Hematopoietic multipotent progenitor cell treated with erythropoietin and hydrocortisone succinate and interleukin-3 and kit ligand, for 4 days (in vitro differentiated cells): ENCODE measurements at regions not wholly inside any gene's neighbourhood (a gene's known extent, or its start where the extent isn't known, plus 50 kb on each side); places are given as distances from the start of the nearest gene placed in this dataset.

ENCODE experiments used
- DNase-seq: peaks from one replicate; pipeline ENCODE4 v3.0.0-alpha.2; 2015

DNA sequence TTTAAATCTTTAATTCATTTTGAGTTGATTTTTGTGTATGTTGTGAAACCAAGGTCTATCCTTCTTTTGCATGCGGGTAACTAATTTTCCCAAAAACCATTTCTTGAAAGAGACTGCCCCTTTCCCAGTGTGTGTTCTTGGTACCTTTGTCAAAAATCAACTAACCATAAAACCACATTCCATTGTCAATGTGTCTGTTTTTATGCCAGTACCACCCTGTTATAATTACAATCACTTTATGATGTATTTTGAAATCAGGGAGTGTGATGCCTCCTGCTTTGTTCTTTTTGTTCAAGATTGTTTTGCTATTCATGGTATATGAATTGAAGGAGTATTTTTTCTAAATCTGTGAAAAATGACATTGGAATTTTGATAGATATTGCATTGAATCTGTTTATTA, 689.6 kb downstream of the TSN start:
- DNase-seq: no peak

DNA sequence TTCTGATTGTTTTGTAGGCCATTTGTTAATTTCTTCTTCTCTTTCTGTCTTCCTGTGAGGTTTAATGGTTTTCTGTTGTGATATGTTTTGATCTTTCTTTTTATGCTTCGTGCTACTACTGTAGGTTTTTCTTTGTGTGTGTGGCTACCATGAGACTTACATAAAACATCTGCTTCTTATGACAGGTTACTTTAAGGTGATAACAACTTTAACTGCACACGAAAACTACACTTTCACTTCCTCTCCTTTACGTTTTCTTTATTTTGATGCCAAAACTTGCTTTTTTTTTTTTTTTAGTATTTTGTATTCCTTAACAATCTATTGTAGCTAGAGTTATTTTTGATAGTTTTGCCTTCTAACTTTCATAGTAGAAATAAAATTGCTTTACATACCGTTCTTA, 691.3 kb downstream of the TSN start:
- no peak for DNase-seq

DNA sequence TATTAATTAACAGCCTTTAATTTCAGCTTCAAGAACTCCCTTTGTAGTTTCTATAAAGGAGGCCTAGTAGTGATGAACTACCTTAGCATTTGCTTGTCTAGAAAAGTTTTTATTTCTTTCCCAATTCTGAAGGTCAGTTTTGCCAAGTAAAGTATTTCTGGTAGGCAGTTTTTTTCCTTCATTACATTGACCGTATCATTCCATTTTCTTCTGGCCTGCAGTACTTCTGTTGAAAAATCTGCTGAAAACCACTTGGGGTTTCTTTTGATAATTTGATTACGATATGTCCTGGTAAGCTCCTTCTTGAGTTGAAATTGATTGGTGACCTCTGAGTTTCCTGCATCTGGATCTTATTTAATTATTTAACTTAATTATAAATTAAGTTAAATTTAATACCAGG, 691.8 kb downstream of the TSN start:
- DNase-seq: no peak

GRCh38 chr2:122451040-122451439, 695.6 kb downstream of the TSN start:
- DNase-seq: peak; percentile 73

- no peak for DNase-seq
These were observed 696.2 kb downstream of the TSN start for GRCh38 chr2:122451697-122452096.

- DNase-seq: no peak
These were observed 713.7 kb downstream of the TSN start for GRCh38 chr2:122469147-122469546.

DNA sequence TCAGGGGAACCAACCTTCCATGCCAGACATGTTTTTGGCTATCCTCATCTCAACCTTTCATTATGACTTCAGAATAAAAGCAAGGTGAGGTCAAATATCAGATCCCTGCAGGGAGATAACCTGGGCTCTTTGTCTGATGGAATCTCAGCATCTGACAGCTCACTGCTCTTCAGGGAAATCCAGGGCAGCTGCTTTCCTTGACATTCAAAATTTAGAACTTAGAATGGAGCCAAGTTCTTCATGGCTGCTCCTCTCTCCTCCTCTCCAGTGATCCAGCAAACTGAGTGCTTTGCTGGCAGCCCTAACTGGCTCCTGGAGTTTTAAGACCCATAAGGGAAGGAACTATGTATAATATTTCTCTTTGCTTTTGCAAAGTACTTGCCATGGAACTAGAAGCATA, 716.3 kb downstream of the TSN start:
- no peak for DNase-seq

- DNase-seq: no peak
These were observed 722.7 kb downstream of the TSN start for GRCh38 chr2:122478117-122478516.

- no peak for DNase-seq
These were observed 723.3 kb downstream of the TSN start for GRCh38 chr2:122478771-122479170.

DNA sequence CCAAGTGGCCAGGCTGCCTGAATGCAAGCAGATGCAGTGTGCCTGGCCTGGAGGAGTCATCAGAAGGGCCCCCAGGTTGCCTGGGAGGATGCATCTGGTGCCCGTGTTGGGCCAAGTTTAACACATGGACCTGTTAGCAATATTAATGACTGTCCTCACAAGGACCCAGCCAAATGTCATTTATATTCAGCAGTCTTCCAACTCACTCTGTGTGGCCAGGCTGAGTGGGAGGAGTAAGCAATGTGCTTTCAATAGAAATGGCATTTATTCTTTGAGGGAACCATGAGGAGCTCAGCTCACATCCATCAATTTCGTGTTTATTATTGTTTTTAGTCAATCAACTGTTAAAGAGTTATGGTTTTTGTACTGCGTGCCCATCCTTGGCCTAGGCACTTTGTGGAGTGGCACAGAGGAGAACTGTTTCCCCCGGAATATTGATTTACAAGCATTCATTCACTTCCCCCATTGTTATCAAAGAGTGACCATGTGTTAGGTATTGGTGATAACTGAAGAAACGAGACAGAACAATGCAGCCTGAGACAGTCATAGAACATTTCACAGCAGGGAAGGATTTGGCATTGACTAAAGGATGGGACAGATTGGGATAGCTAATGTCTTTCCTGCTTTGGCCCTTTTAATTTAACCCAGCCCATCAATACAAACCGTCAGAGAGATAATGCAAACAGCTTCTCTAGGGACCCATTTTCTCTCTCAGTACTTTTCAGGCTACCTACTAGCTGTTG, 725.2 kb downstream of the TSN start:
- no peak for DNase-seq

GRCh38 chr2:122481244-122481622, 725.8 kb downstream of the TSN start:
- peak; percentile 2 for DNase-seq

DNA sequence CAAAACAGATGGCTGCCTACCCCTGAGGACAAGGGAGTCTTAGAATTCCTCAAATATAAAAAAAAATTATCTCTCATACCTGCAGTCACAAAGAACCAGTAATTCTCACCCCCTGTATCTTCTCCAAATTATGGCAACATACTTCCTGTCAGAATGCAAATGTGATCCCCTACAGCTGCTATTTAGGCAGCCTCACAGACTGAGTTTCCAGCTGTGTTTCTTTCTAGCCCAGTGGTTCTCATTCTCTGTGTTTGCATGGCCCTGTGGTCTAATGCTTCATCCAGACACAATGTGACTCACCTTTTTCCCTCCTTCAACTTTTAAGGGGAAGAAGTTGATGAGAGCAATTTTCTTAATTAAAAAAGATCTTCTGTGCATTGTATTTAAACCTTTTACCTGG, 726.3 kb downstream of the TSN start:
- no peak for DNase-seq

GRCh38 chr2:122486086-122486485, 730.6 kb downstream of the TSN start:
- DNase-seq: no peak

DNA sequence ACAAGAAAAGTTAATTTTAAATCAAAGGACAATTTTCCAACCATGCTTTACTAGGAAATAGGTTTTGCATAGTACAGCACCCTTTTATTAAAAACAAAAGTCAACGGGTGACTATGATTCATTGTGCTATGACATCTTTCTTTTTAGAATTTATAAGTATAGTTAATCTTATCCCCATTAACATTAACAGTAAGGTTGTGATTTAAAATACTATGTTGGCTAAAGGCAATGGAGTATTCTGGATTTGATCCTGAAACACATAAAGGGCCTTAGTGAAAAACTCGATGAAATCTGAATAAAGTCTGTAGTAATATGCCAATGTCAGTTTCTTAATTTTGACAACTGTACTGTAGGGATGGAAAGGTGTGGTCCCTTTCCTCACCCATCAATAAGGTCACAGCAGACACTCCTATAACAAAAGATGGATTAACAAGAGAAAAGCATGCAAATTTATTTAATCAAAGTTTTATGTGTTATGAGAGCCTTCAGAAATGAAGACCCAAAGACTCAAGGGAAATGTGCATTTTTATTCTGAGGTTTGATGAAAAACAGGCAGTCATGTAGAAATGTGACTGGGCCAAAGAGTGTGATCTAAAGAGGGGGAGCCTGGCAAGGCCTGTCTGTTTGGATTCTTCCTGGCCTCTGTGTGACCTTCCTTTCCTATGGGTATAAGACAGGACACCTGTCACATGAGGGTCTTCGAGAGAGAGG, 731.4 kb downstream of the TSN start:
- DNase-seq: no peak

DNA sequence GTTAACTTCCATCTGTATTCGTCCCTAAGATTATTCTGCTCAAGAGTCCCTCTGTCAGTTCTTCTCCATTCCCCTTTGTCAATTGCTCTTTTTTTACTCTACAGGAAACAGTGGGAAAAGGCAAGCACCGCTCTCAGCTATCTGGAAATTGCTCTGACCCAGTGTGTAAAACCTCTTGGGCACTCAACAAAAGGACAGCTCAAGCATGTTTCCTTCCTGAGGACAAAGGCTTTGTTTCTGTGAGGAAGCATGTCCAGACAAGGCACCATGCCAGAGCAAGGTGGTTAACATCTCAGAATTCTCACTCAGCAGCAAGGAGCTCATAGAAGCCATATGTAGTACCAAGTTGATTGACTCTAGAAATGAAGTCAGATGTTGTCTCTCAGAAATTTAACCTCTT, 735.6 kb downstream of the TSN start:
- no peak for DNase-seq

GRCh38 chr2:122500316-122501105, 745.1 kb downstream of the TSN start:
- DNase-seq: no peak

DNA sequence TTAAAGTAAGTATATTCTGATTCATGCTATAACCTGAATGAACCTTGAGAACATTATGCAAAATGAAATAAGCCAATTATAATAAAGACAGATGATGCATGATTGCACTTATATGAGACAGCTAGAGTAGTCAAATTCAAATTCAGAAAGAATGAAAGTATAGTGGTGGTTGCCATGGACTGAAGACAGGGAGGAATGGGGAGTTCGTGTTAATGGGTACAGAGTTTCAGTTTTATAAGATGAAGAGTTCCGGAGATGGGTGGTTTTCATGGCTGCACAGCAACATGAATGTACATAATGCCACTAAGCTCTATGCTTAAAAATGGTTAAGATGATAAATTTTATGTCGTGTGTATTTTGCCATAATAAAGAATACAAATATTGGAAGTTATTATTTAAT, 751.2 kb downstream of the TSN start:
- DNase-seq: no peak

DNA sequence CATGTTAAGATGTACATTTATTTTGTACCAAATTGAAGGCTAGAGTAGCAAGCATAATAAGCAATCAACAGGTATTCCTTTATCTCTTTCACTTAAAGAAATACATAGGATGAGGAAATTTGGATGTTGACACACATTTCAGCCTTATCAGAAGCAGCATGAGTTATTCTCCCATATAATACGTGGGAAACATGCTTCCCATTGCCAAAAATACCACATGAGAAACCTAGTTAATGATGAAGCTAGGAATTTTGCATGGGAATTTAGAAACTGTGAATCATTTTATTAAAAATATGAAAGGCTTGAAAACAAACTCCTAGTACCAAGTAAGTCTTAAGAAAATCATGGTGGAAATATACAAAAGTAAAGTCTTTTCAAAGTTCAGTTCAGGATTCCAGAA, 751.8 kb downstream of the TSN start:
- DNase-seq: no peak

GRCh38 chr2:122512091-122512490, 756.6 kb downstream of the TSN start:
- no peak for DNase-seq

GRCh38 chr2:122514451-122514996, 759.1 kb downstream of the TSN start:
- DNase-seq: peak; percentile 7

DNA sequence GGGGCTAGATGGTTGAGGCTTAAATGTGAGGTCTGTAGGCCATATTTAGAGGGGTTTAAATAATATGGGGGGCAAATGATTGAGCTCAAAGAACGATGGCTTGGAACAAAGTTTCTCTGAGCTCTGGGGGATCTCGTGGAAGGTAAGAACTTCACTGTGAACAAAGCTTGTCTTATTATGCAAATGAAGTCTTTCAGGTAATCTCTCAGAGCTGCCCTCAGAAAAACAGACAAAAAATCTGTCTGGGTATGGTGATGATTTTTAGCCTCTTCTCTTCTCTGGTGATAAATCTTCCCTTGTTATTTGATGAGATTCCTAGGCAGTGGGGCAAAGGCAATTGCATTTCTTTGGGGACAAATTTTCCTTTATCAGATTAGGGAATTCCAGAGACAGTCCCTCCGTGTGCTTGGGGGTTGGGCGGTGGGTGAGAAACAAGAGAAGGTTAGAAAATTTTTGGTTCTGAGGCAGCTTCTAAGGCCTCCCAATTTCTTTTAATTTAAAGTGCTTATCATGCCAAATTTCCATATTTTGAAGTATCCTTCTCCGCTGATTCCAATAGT, 760.4 kb downstream of the TSN start:
- DNase-seq: no peak

DNA sequence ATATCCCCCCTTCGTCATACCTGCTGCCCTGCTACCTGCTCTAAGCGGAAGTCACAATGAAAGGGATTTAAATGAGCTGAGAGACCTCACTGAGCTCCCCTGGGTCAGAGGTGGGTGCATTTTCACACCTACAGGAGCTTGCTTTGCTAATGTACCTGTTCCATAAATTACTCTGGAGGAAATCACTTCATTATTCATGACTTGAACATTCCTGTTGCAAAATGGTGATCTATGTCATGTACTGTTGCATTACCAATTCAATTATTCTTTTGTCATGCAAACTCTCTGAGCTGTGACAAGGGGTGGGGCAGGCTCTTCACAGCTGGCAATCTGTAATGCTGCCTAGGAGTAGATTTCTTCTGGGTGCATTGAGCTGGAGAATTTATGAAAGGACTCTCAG, 761.3 kb downstream of the TSN start:
- no peak for DNase-seq

DNA sequence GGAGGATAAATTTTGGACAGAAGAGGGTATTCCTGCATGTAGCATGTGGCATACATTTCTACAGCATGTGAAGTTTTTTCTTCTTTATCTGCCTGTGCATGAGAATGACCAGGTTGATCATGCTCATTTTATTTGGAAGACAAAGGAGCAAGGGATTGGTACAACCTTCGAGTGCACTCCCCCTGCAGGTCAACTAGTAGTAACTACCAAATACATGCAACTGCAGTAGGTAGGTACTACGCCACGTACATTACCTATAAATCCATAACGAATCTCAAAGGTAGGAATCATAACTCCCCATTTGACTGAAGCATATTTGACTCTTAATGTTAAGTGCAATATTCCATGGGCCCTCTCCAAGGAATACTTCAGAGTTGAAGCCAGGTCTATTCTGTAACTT, 763.9 kb downstream of the TSN start:
- peak; percentile 40 for DNase-seq
